NB4 (cell line): ENCODE measurements at regions not wholly inside any gene's neighbourhood (a gene's known extent, or its start where the extent isn't known, plus 50 kb on each side); places are given as distances from the start of the nearest gene placed in this dataset.

ENCODE experiments used
- CTCF ChIP-seq: IDR thresholded peaks from one replicate; pipeline ENCODE4 v1.5.1; 2012; ENCODE audit warnings: low read depth, low read length
- MAX ChIP-seq: IDR thresholded peaks from 2 replicates; pipeline ENCODE4 v1.6.1; 2011; ENCODE audit warnings: low read depth, low read length
- POLR2A ChIP-seq: IDR thresholded peaks from 2 replicates; pipeline ENCODE4 v1.6.1; 2011; ENCODE audit warnings: mild to moderate bottlenecking; ENCODE audit not compliant: insufficient read length; ENCODE audit errors: extremely low read depth

- TF ChIP-seq POLR2A (no peak), CTCF (no peak), MAX (no peak)
Measured at GRCh38 chr1:229210844-229211243, 60.1 kb upstream of the RAB4A start.
